NCI-H526 (cell line): ENCODE measurements at regions not wholly inside any gene's neighbourhood (a gene's known extent, or its start where the extent isn't known, plus 50 kb on each side); places are given as distances from the start of the nearest gene placed in this dataset.

Experiments used
- DNase-seq, 2 experiments: peaks; one replicate each; lab custom pipeline; 2025; lab: John Stamatoyannopoulos, UW

DNA sequence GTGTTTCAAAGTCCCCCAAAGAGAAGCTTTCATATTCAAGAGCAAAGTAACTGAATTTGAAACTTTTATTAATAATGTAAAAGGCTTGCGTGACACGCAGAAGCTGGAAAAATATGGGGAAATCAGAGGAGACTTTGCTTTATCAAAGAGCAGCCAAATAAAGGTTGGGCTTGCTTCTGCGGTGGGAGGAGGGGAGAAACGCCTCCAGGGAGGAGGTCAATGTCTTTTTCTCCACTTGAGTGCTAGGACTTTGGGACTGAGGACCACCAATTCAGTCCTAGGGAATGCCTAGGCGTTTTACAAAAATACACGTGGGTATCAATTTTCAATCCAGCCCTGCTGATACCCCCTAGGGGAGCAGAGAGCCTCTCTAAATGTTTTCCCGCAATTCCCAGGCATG is 60.9 kb upstream of the FZD10 start:
- no peak for DNase-seq

DNA sequence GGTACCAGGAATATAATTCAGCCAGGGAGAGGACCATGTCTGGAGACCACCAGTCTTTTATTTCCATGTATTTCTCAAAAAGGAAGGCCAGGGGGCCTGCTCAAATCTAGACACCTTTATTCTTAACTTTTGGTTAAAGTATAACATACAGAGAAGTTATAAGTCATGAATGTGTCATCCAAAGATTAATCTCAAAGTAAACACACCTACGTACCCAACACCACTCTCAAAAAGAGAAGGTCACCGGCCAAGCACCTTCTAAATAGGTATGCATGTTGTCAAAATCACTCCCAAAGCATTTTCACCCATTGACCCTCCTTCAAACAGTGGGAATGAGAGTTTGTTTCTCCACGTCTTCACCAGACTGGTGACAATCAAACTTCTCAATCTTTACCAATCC is 60.0 kb upstream of the FZD10 start:
- no peak for DNase-seq

DNA sequence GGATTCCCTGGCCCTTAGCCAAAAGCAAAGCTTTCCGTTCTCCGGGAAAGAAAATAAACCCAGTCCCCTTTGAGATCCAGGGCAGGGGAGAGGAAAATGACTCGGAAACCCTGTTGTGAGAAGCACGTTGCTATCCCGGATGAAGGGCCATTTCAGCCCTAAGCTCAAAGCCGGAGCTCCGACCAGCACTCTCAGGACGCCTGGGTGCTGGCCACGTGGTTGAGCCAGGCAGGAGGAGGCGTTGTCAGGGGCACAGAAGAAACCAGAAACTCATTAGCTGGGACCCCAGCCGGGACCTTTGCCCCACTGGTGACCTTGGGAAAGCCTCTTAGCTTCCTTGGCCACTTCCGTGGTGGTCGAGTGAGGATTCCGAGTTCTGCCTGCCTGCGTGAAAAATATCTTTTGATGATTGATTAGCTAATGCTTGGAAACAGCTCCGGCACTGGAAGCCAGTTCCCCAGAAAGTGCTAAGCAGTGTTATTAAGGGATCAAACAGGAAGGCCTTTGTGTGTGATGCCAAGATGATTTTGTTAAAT is 57.6 kb upstream of the FZD10 start:
- no peak for DNase-seq

DNA sequence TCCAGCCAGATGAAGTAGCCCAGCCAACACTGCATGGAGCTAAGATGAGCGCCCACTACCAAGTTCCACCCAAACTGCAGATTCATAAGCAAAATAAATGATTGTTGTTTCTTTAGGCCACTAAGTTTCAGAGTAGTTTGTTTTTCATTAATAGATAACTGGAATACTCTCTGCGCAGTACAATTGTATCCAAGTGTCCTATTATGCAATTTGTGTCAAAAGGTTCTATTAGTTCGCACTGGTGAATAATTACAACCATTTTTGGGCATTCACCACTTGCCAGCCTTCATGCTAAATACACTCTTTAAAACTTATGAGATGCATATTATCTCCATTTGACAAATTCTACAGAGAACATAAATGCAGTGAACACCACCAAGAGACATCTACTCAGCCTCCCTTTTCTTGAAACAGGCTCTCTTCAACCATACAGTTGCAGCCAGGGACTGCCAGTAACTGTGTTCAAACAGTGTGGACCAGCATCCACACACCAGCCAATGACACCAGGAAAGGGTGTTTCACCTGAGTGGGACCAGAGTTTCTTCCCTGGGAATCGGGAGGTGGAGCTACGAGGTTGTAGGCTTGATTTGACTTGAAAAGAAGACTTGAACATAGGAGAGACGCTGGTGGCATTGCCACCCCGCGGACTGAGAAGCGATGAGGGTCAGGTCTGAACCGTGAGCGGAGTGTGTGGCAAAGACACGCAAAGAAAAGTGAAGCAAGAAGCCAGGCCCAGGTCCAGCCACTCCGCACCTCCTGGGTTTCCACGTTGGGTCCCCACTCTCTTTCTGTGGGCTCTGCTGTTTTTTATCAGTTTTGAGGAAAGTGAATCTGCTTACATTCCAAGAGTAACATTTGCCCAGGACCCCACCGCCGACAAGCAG is 53.0 kb upstream of the FZD10 start:
- DNase-seq, result no peak

DNA sequence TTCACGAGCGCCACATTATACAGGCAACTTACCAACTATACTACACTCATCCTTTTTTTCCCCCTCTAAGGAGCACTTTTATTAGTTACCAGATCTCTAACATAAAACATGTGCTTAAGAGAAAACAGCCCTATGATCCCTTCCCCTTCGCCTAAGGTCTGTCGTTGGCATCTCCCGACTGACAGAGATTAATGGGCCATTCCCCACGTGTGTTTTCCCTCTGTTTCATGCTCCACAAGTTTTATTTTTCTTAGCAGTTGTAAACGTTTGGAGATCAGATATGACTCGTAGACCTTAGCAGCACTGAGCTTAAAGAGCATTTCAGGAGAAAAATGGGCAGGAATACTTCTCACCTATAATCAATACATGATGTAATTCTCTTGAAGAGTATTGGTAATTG is 51.4 kb upstream of the FZD10 start:
- DNase-seq, result no peak

DNA sequence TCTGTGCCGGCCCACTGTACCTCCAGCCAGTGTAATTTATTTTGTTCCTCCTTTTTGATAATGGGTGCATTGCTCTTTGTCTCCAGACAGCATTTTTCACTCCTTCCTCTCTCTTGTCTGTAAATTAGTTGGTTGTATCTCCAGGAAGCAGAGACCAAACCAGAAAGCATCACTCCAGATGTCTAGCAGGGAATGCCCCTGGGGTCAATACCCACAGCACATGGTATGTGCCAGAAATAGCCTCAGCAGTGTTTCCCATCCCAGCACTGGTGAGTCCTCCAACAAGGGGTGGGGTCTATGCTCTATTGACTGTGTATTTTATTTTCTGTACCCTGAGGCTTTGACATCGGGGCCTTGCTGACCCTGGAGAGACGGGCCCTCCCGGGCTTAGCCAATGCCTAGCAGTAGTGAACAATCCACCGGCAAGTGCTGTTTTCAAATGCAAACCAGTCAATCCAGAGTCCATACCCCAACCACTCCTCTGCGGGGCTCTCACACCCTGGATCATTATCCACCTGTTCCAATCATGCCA is 50.2 kb upstream of the FZD10 start:
- no peak for DNase-seq
